ENCODE measurements at regions not wholly inside any gene's neighbourhood (a gene's known extent, or its start where the extent isn't known, plus 50 kb on each side); places are given as distances from the start of the nearest gene placed in this dataset.

GRCh38 chr13:84606616-84607015, 724.3 kb upstream of the SLITRK1 start:
- H3K4me3 ChIP-seq (replicated peaks; ENCODE audit: insufficient read depth, low read length) = no peak overlapping the region
- TF ChIP-seq GABPA (IDR thresholded peaks at IDR 0.05; ENCODE audit: low read depth) (no peak), CTCF (IDR thresholded peaks at IDR 0.05; ENCODE audit: insufficient read depth, low read length) (no peak), POLR2AphosphoS5 (IDR thresholded peaks at IDR 0.05; ENCODE audit: low read depth) (no peak)
- no peak overlapping the region for H3K27ac ChIP-seq (replicated peaks)
- DNase-seq (ENCODE audit: low read depth in 1 of 2, low spot score in 1 of 2) = no peak
- H3K27me3 ChIP-seq (ENCODE audit: insufficient read depth, poor library complexity, severe bottlenecking) = no peaks in the 10 kb centered on the region

DNA sequence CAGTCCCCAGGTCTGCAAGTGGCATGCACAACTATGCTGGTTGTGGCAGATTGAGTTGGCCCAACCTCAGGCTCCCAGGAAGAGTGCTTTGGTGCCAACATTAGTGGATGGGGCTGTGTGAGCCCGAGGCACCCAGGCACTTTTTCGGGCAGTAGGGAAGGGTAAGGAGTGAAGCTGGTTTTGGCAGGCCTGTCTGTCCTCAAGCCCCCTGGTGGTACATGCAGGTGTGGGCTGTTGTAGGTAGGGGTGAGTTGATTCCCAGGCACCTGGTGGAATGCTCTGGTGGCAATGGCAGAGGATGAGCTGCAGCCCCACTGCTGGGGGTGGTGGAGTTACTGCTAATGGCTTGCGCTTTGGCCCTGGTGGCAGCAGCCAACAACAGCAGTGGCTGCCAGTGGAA, 723.7 kb upstream of the SLITRK1 start:
- Histone ChIP-seq H3K27ac (replicated peaks) (no peak overlapping the region), H3K27me3 (ENCODE audit: insufficient read depth, poor library complexity, severe bottlenecking) (no peaks in the 10 kb centered on the region), H3K4me3 (replicated peaks; ENCODE audit: insufficient read depth, low read length) (no peak overlapping the region)
- no peak for DNase-seq (ENCODE audit: low read depth in 1 of 2, low spot score in 1 of 2)
- TF ChIP-seq SPI1 (IDR thresholded peaks at IDR 0.05; ENCODE audit: borderline replicate concordance, low read depth) = no peak
- no peak for TF ChIP-seq CTCF (IDR thresholded peaks at IDR 0.05; ENCODE audit: insufficient read depth, low read length)
- no peak for TF ChIP-seq POLR2AphosphoS5 (IDR thresholded peaks at IDR 0.05; ENCODE audit: low read depth)
- TF ChIP-seq, protein P1, sequence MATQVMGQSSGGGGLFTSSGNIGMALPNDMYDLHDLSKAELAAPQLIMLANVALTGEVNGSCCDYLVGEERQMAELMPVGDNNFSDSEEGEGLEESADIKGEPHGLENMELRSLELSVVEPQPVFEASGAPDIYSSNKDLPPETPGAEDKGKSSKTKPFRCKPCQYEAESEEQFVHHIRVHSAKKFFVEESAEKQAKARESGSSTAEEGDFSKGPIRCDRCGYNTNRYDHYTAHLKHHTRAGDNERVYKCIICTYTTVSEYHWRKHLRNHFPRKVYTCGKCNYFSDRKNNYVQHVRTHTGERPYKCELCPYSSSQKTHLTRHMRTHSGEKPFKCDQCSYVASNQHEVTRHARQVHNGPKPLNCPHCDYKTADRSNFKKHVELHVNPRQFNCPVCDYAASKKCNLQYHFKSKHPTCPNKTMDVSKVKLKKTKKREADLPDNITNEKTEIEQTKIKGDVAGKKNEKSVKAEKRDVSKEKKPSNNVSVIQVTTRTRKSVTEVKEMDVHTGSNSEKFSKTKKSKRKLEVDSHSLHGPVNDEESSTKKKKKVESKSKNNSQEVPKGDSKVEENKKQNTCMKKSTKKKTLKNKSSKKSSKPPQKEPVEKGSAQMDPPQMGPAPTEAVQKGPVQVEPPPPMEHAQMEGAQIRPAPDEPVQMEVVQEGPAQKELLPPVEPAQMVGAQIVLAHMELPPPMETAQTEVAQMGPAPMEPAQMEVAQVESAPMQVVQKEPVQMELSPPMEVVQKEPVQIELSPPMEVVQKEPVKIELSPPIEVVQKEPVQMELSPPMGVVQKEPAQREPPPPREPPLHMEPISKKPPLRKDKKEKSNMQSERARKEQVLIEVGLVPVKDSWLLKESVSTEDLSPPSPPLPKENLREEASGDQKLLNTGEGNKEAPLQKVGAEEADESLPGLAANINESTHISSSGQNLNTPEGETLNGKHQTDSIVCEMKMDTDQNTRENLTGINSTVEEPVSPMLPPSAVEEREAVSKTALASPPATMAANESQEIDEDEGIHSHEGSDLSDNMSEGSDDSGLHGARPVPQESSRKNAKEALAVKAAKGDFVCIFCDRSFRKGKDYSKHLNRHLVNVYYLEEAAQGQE (IDR thresholded peaks at IDR 0.05; ENCODE audit: insufficient replicate concordance, low read depth) = no peak
- no peak for TF ChIP-seq GABPA (IDR thresholded peaks at IDR 0.05; ENCODE audit: low read depth)

DNA sequence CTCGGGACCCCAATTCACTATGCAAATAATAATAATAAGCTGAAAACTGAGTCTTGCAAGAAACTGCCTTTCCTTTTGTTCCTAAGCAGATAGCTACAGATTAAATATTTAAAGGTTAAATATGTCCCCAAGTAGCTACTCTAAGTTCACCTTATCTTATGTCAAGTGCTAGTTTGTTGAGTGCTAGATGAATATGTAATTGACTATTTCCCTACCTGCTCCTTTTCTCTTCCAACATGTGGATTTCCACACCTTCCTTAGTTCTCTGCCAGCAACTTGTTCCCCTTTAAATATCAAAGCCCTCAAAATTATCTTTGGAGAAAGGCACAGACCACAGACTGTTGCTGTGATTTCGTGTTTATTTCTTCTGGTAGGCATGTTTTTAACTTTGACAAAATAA, 709.2 kb upstream of the SLITRK1 start:
- H3K27me3 ChIP-seq (ENCODE audit: insufficient read depth, poor library complexity, severe bottlenecking) = no peaks in the 10 kb centered on the region
- H3K27ac ChIP-seq (replicated peaks) = no peak overlapping the region
- no peak overlapping the region for H3K4me3 ChIP-seq (replicated peaks; ENCODE audit: insufficient read depth, low read length)
- no peak for DNase-seq (ENCODE audit: low read depth in 1 of 2, low spot score in 1 of 2)
- TF ChIP-seq POLR2AphosphoS5 (IDR thresholded peaks at IDR 0.05; ENCODE audit: low read depth) (no peak), SPI1 (IDR thresholded peaks at IDR 0.05; ENCODE audit: borderline replicate concordance, low read depth) (no peak), CTCF (IDR thresholded peaks at IDR 0.05; ENCODE audit: insufficient read depth, low read length) (no peak), GABPA (IDR thresholded peaks at IDR 0.05; ENCODE audit: low read depth) (no peak)
- TF ChIP-seq, protein P1 (IDR thresholded peaks at IDR 0.05; ENCODE audit: insufficient replicate concordance, low read depth) = no peak

- H3K27ac ChIP-seq (replicated peaks) = no peak overlapping the region
- H3K27me3 ChIP-seq (ENCODE audit: insufficient read depth, poor library complexity, severe bottlenecking) = no peaks in the 10 kb centered on the region
- TF ChIP-seq POLR2AphosphoS5 (IDR thresholded peaks at IDR 0.05; ENCODE audit: low read depth) (no peak), GABPA (IDR thresholded peaks at IDR 0.05; ENCODE audit: low read depth) (no peak), SPI1 (IDR thresholded peaks at IDR 0.05; ENCODE audit: borderline replicate concordance, low read depth) (no peak), CTCF (IDR thresholded peaks at IDR 0.05; ENCODE audit: insufficient read depth, low read length) (no peak)
- TF ChIP-seq, protein P1 (IDR thresholded peaks at IDR 0.05; ENCODE audit: insufficient replicate concordance, low read depth) = no peak
- DNase-seq (ENCODE audit: low read depth in 1 of 2, low spot score in 1 of 2) = no peak
- H3K4me3 ChIP-seq (replicated peaks; ENCODE audit: insufficient read depth, low read length) = no peak overlapping the region
These were observed 708.4 kb upstream of the SLITRK1 start for GRCh38 chr13:84590663-84591062.
